T-helper 1 cell treated with Interleukin-12 subunit alpha and Interleukin-12 subunit beta and Interleukin-4 antibody, amounts not matched to agents 30 ng/mL and 1 ng/mL, for 36 hours (primary cell): ENCODE measurements at regions not wholly inside any gene's neighbourhood (a gene's known extent, or its start where the extent isn't known, plus 50 kb on each side); places are given as distances from the start of the nearest gene placed in this dataset.

Experiments used
- intact Hi-C: fragments of 100-400 bp; cut with micrococcal nuclease; formaldehyde crosslinking; loops from one replicate; pipeline ENCODE4 v1.15.1; 2024

- intact Hi-C loops, result no loop called here
Measured at GRCh38 chr12:125742413-125742812, 677.2 kb downstream of the AACS start.

- intact Hi-C loops, result no loop called here
Measured at GRCh38 chr12:125744201-125744600, 679.0 kb downstream of the AACS start.

GRCh38 chr12:125755512-125755911 is 690.3 kb downstream of the AACS start:
- intact Hi-C loops, result no loop called here

GRCh38 chr12:125766091-125766490 is 700.9 kb downstream of the AACS start:
- intact Hi-C loops, result no loop called here

GRCh38 chr12:125772403-125772802 is 707.2 kb downstream of the AACS start:
- intact Hi-C loops, result no loop called here

- intact Hi-C loops, result no loop called here
Measured at GRCh38 chr12:125773033-125773640, 707.9 kb downstream of the AACS start.

- intact Hi-C loops, result no loop called here
Measured at GRCh38 chr12:125775507-125775906, 710.3 kb downstream of the AACS start.

- intact Hi-C loops, result no loop called here
Measured at GRCh38 chr12:125776212-125776611, 711.0 kb downstream of the AACS start.

GRCh38 chr12:125786143-125786542 is 720.9 kb downstream of the AACS start:
- intact Hi-C loops, result no loop called here

GRCh38 chr12:125794401-125794800 is 729.2 kb downstream of the AACS start:
- intact Hi-C loops, result no loop called here

- intact Hi-C loops, result no loop called here
Measured at GRCh38 chr12:125797421-125798175, 732.4 kb downstream of the AACS start.

GRCh38 chr12:125804660-125805059 is 739.4 kb downstream of the AACS start:
- intact Hi-C loops, result no loop called here

- intact Hi-C loops, result no loop called here
Measured at GRCh38 chr12:125824276-125824675, 759.0 kb downstream of the AACS start.

- intact Hi-C loops, result no loop called here
Measured at GRCh38 chr12:125835852-125836251, 770.6 kb downstream of the AACS start.

GRCh38 chr12:125836647-125837046 is 771.4 kb downstream of the AACS start:
- intact Hi-C loops, result no loop called here

GRCh38 chr12:125841332-125841731 is 776.1 kb downstream of the AACS start:
- intact Hi-C loops, result no loop called here

- intact Hi-C loops, result no loop called here
Measured at GRCh38 chr12:125852116-125852515, 786.9 kb downstream of the AACS start.

- intact Hi-C loops, result no loop called here
Measured at GRCh38 chr12:125852679-125853078, 787.4 kb downstream of the AACS start.

GRCh38 chr12:125853670-125854069 is 788.4 kb downstream of the AACS start:
- intact Hi-C loops, result no loop called here

GRCh38 chr12:125856366-125856765 is 791.1 kb downstream of the AACS start:
- intact Hi-C loops, result no loop called here

- intact Hi-C loops, result no loop called here
Measured at GRCh38 chr12:125856896-125857295, 791.7 kb downstream of the AACS start.

- intact Hi-C loops, result no loop called here
Measured at GRCh38 chr12:125860672-125861288, 795.5 kb downstream of the AACS start.
